H1 (cell line): ENCODE measurements at regions not wholly inside any gene's neighbourhood (a gene's known extent, or its start where the extent isn't known, plus 50 kb on each side); places are given as distances from the start of the nearest gene placed in this dataset.
"Not testable (repeated sequence)": the region's sequence is repeated elsewhere in the genome, so short reads cannot be mapped to it uniquely, and the experiment has no call there.

Source experiments
- CTCF ChIA-PET: fragments of 300-600 bp; sonication (Branson Sonifier 250); formaldehyde crosslinking; loops from one replicate; lab custom pipeline; 2021; ENCODE audit not compliant: partially characterized antibody; lab: Charles Lee
- POLR2A ChIA-PET: fragments of 300-600 bp; sonication (Branson Sonifier 250); formaldehyde crosslinking; loops from one replicate; lab custom pipeline; 2021; ENCODE audit warnings: inconsistent platforms; ENCODE audit not compliant: partially characterized antibody; lab: Charles Lee
- DNase-seq, 2 experiments: peaks; one replicate each; pipeline versions ENCODE4 v3.0.0 to v3.0.0-alpha.2; 2010 to 2022; ENCODE audit warnings: low spot score in 2 of 2, low read depth in 1 of 2, mixed read lengths in 1 of 2
- FAIRE-seq: peaks from 2 replicates; lab custom pipeline; 2011; peaks lifted over from hg19 to GRCh38; lab: Jason Lieb, UNC
- H2AFZ ChIP-seq: 2 replicates; pipeline ENCODE4 v1.8.1; 2012; ENCODE audit warnings: low read length, inconsistent platforms
- H2AK5ac ChIP-seq: 2 replicates; pipeline ENCODE4 v1.6.1; 2013; ENCODE audit warnings: low read depth, low read length
- H2BK120ac ChIP-seq: replicated peaks from 2 replicates; pipeline ENCODE3; 2013; ENCODE audit warnings: low read depth, low read length, inconsistent platforms
- H2BK12ac ChIP-seq: 2 replicates; pipeline ENCODE4 v1.6.1; 2013; ENCODE audit warnings: low read depth, low read length
- H2BK15ac ChIP-seq: 2 replicates; pipeline ENCODE4 v1.6.1; 2013; ENCODE audit warnings: low read length
- H2BK20ac ChIP-seq: 2 replicates; pipeline ENCODE4 v1.6.1; 2013; ENCODE audit warnings: low read length
- H2BK5ac ChIP-seq: 2 replicates; pipeline ENCODE4 v1.6.1; 2013; ENCODE audit warnings: low read depth, low read length
- H3K14ac ChIP-seq: 2 replicates; pipeline ENCODE4 v1.6.1; 2013; ENCODE audit warnings: inconsistent platforms; ENCODE audit not compliant: insufficient read length
- H3K18ac ChIP-seq: 2 replicates; pipeline ENCODE4 v1.6.1; 2013; ENCODE audit warnings: low read length; ENCODE audit errors: extremely low read depth
- H3K23ac ChIP-seq: 2 replicates; pipeline ENCODE4 v1.6.1; 2013; ENCODE audit warnings: inconsistent platforms; ENCODE audit not compliant: insufficient read length
- H3K23me2 ChIP-seq: 2 replicates; pipeline ENCODE4 v1.6.1; 2013; ENCODE audit warnings: low read depth, low read length
- H3K27ac ChIP-seq: 2 replicates; pipeline ENCODE4 v1.6.1; 2011; ENCODE audit warnings: low read depth, low read length, inconsistent platforms
- H3K27me3 ChIP-seq, 4 experiments: replicated peaks in 1 of 4; 1 replicate in 1 of 4; 2 replicates in 3 of 4; pipeline versions ENCODE4 v1.6.1 to v1.8.1; 2011 to 2013; ENCODE audit warnings: low read length in 3 of 4, mild to moderate bottlenecking in 3 of 4, inconsistent platforms in 2 of 4, mixed read lengths in 2 of 4, moderate library complexity in 1 of 4; ENCODE audit not compliant: control insufficient read depth in 3 of 4, insufficient read depth in 3 of 4; ENCODE audit errors: extremely low read depth in 1 of 4
- H3K36me3 ChIP-seq, 4 experiments: 2 replicates each; pipeline versions ENCODE4 v1.6.1 to v1.8.1; 2011 to 2013; ENCODE audit warnings: mild to moderate bottlenecking in 4 of 4, low read length in 3 of 4, moderate library complexity in 2 of 4, control low read depth in 1 of 4, inconsistent platforms in 1 of 4; ENCODE audit not compliant: insufficient read depth in 4 of 4, control insufficient read depth in 2 of 4
- H3K4ac ChIP-seq: replicated peaks from 2 replicates; pipeline ENCODE3; 2013; ENCODE audit warnings: low read length, low read depth, mixed read lengths, inconsistent platforms; ENCODE audit not compliant: insufficient read length
- H3K4me1 ChIP-seq, 4 experiments: replicated peaks in 1 of 4; 1 replicate in 1 of 4; 2 replicates in 3 of 4; pipeline versions ENCODE4 v1.6.1 to v1.8.1; 2011 to 2013; ENCODE audit warnings: low read length in 3 of 4, inconsistent platforms in 2 of 4, mixed read lengths in 1 of 4; ENCODE audit not compliant: insufficient read depth in 4 of 4, control insufficient read depth in 3 of 4
- H3K4me2 ChIP-seq, 2 experiments: 2 replicates each; pipeline versions ENCODE4 v1.6.1 to v1.8.1; 2011 to 2013; ENCODE audit warnings: low read depth in 2 of 2, low read length in 2 of 2, control low read depth in 1 of 2, inconsistent platforms in 1 of 2, mild to moderate bottlenecking in 1 of 2; ENCODE audit not compliant: insufficient read depth in 1 of 2
- H3K4me3 ChIP-seq, 4 experiments: fragments of 200-600, 300-600 bp in 1 of 4; sonication (generic), shearing (Covaris generic), sonication (Bioruptor Twin) in 1 of 4; 2 replicates each; pipeline versions ENCODE4 v1.5.1 to v1.8.1; 2011 to 2016; ENCODE audit warnings: low read length in 4 of 4, low read depth in 3 of 4, control low read depth in 2 of 4, inconsistent platforms in 2 of 4, mild to moderate bottlenecking in 2 of 4, mixed read lengths in 1 of 4, moderate library complexity in 1 of 4; ENCODE audit not compliant: insufficient read depth in 2 of 4; ENCODE audit errors: extremely low read depth in 1 of 4
- H3K56ac ChIP-seq: replicated peaks from 2 replicates; pipeline ENCODE3; 2013; ENCODE audit warnings: low read depth, mild to moderate bottlenecking, mixed read lengths, low read length, inconsistent platforms; ENCODE audit not compliant: insufficient read length
- H3K79me1 ChIP-seq: 2 replicates; pipeline ENCODE4 v1.6.1; 2013; ENCODE audit warnings: low read depth, low read length, control low read depth
- H3K79me2 ChIP-seq, 2 experiments: 2 replicates each; pipeline versions ENCODE4 v1.6.1 to v1.8.1; 2012 to 2013; ENCODE audit warnings: low read length in 2 of 2, mild to moderate bottlenecking in 2 of 2, inconsistent platforms in 1 of 2; ENCODE audit not compliant: insufficient read depth in 2 of 2, control insufficient read depth in 1 of 2
- H3K9ac ChIP-seq, 4 experiments: replicated peaks in 1 of 4; 1 replicate in 1 of 4; 2 replicates in 3 of 4; pipeline versions ENCODE4 v1.6.1 to v1.8.1; 2011 to 2013; ENCODE audit warnings: low read depth in 3 of 4, low read length in 3 of 4, control low read depth in 2 of 4, mild to moderate bottlenecking in 2 of 4, moderate library complexity in 2 of 4, inconsistent platforms in 1 of 4; ENCODE audit errors: extremely low read depth in 1 of 4
- H3K9me3 ChIP-seq, 2 experiments: 2 replicates each; pipeline versions ENCODE4 v1.6.1 to v1.8.1; 2012 to 2013; ENCODE audit warnings: mild to moderate bottlenecking in 2 of 2, moderate library complexity in 2 of 2, control low read depth in 1 of 2, inconsistent platforms in 1 of 2, low read depth in 1 of 2, low read length in 1 of 2, mixed read lengths in 1 of 2; ENCODE audit not compliant: insufficient read depth in 2 of 2
- H4K20me1 ChIP-seq, 2 experiments: replicated peaks in 1 of 2; 2 replicates each; pipeline versions ENCODE3 to v1.8.1; 2011 to 2013; ENCODE audit warnings: inconsistent platforms in 2 of 2, low read length in 2 of 2, mild to moderate bottlenecking in 1 of 2; ENCODE audit not compliant: insufficient read depth in 2 of 2, control insufficient read depth in 1 of 2
- H4K5ac ChIP-seq: 2 replicates; pipeline ENCODE4 v1.6.1; 2013; ENCODE audit warnings: low read length, low read depth, mixed read lengths, inconsistent platforms; ENCODE audit not compliant: insufficient read length
- H4K8ac ChIP-seq: 2 replicates; pipeline ENCODE4 v1.8.0; 2013; ENCODE audit warnings: mild to moderate bottlenecking, moderate library complexity, low read length, inconsistent platforms; ENCODE audit not compliant: insufficient read depth; ENCODE audit errors: extremely low read depth
- H4K91ac ChIP-seq: replicated peaks from 2 replicates; pipeline ENCODE3; 2013; ENCODE audit warnings: low read length, mixed read lengths, inconsistent platforms; ENCODE audit not compliant: insufficient read length
- WGBS, 2 experiments: shearing (Covaris generic) in 1 of 2; methylation state at CpG; one replicate each; pipeline versions ENCODE4 v1.1.6 to v1.1.7; 2013 to 2015; ENCODE audit warnings: low lambda C conversion rate in 2 of 2, mixed read lengths in 2 of 2, inconsistent platforms in 1 of 2, low coverage in 1 of 2, missing lambda C conversion rate in 1 of 2; ENCODE audit not compliant: insufficient replicate concordance in 2 of 2, insufficient coverage in 1 of 2, insufficient read length in 1 of 2; ENCODE audit errors: extremely low coverage in 1 of 2, missing lambda C conversion rate in 1 of 2; 5-methylcytosine and 5-hydroxymethylcytosine counted together

GRCh38 chrX:131850964-131851363 is 172.1 kb upstream of the STK26 start:
- FAIRE-seq, H3K18ac ChIP-seq, H2BK20ac ChIP-seq, H4K8ac ChIP-seq, H3K79me2 ChIP-seq, DNase-seq, H3K14ac ChIP-seq, H3K36me3 ChIP-seq, H2AK5ac ChIP-seq, H2BK12ac ChIP-seq, H3K23me2 ChIP-seq, H3K9ac ChIP-seq, POLR2A ChIA-PET, H3K23ac ChIP-seq, H2AFZ ChIP-seq, H3K79me1 ChIP-seq, H2BK120ac ChIP-seq, H4K5ac ChIP-seq, H3K27me3 ChIP-seq, H2BK15ac ChIP-seq, H3K4me2 ChIP-seq, H3K4me3 ChIP-seq, H4K91ac ChIP-seq, H3K27ac ChIP-seq, H3K56ac ChIP-seq, H2BK5ac ChIP-seq, H3K9me3 ChIP-seq, H4K20me1 ChIP-seq, H3K4me1 ChIP-seq, H3K4ac ChIP-seq: not testable (repeated sequence)
- 88% methylated on average over 9 of the region's 10 CpGs; no CpG with 5 or more reads in 1 of the 2 experiments for WGBS, 2 experiments
- CTCF ChIA-PET: interaction anchor here (1.2 kb wide), 1 partner anchor 10 kb away, joined by 4 read pairs; no protein-coding TSS in a partner anchor
